Neural progenitor cell (in vitro differentiated cells): ENCODE measurements at regions not wholly inside any gene's neighbourhood (a gene's known extent, or its start where the extent isn't known, plus 50 kb on each side); places are given as distances from the start of the nearest gene placed in this dataset.

Experiments used
- DNase-seq: peaks from one replicate; pipeline ENCODE4 v3.0.0-alpha.2; 2016; ENCODE audit warnings: low spot score
- H2AFZ ChIP-seq: fragments of 200-600 bp; sonication (generic); replicated peaks from 2 replicates; pipeline ENCODE4 v1.6.1; 2016; ENCODE audit warnings: antibody characterized with exemption
- H3F3A ChIP-seq: fragments of 200-600 bp; sonication (generic); 2 replicates; pipeline ENCODE4 v1.6.1; 2016; ENCODE audit warnings: antibody characterized with exemption, low read depth
- H3K27ac ChIP-seq: fragments of 200-600 bp; sonication (generic); 2 replicates; pipeline ENCODE4 v1.5.1; 2016; ENCODE audit warnings: mild to moderate bottlenecking
- H3K27me3 ChIP-seq: fragments of 200-600 bp; sonication (generic); 2 replicates; pipeline ENCODE4 v1.6.1; 2016; ENCODE audit warnings: mild to moderate bottlenecking, moderate library complexity
- H3K36me3 ChIP-seq: fragments of 200-600 bp; sonication (generic); 2 replicates; pipeline ENCODE4 v1.5.1; 2016
- H3K4me1 ChIP-seq: fragments of 200-600 bp; sonication (generic); 2 replicates; pipeline ENCODE4 v1.6.1; 2016; ENCODE audit warnings: mixed run types
- H3K4me2 ChIP-seq: fragments of 200-600 bp; sonication (generic); 2 replicates; pipeline ENCODE4 v1.6.1; 2016
- H3K4me3 ChIP-seq: fragments of 200-600 bp; sonication (generic); 2 replicates; pipeline ENCODE4 v1.5.1; 2016
- H3K79me2 ChIP-seq: fragments of 200-600 bp; sonication (generic); 2 replicates; pipeline ENCODE4 v1.6.1; 2016; ENCODE audit warnings: low read depth
- H3K9ac ChIP-seq: fragments of 200-600 bp; sonication (generic); 2 replicates; pipeline ENCODE4 v1.6.1; 2016
- H3K9me3 ChIP-seq: fragments of 200-600 bp; sonication (generic); 2 replicates; pipeline ENCODE4 v1.5.1; 2016; ENCODE audit warnings: low read depth
- H4K20me1 ChIP-seq: fragments of 200-600 bp; sonication (generic); 2 replicates; pipeline ENCODE4 v1.6.1; 2016; ENCODE audit warnings: low read depth
- H3K27ac Mint-ChIP-seq: 3 replicates; pipeline ENCODE4 v1.8.0; 2021; ENCODE audit warnings: mixed read lengths
- H3K27me3 Mint-ChIP-seq: 2 replicates; pipeline ENCODE4 v1.8.0; 2022; ENCODE audit warnings: low read depth, mild to moderate bottlenecking, inconsistent platforms, moderate library complexity, mixed read lengths; ENCODE audit not compliant: insufficient read depth
- H3K36me3 Mint-ChIP-seq: 3 replicates; pipeline ENCODE4 v1.8.0; 2021; ENCODE audit warnings: mixed read lengths
- H3K4me1 Mint-ChIP-seq: 3 replicates; pipeline ENCODE4 v1.8.0; 2021; ENCODE audit warnings: mixed read lengths
- H3K4me3 Mint-ChIP-seq: 3 replicates; pipeline ENCODE4 v1.8.0; 2021; ENCODE audit warnings: mild to moderate bottlenecking, moderate library complexity, mixed read lengths
- H3K9me3 Mint-ChIP-seq: 3 replicates; pipeline ENCODE4 v1.8.0; 2020; ENCODE audit warnings: mixed read lengths
- EZH2 ChIP-seq: fragments of 200-600 bp; sonication (generic); IDR thresholded peaks from 2 replicates; pipeline ENCODE4 v1.6.1; 2017; ENCODE audit warnings: antibody characterized with exemption, mild to moderate bottlenecking, moderate library complexity
- EZH2phosphoT487 ChIP-seq: fragments of 200-600 bp; sonication (generic); IDR thresholded peaks from 2 replicates; pipeline ENCODE4 v1.6.1; 2017; ENCODE audit warnings: antibody characterized with exemption
- TF ChIP-seq, protein P1 (sequence below): fragments of 200-600 bp; sonication (generic); IDR thresholded peaks from 2 replicates; pipeline ENCODE4 v1.5.1; 2017; ENCODE audit warnings: antibody characterized with exemption, mild to moderate bottlenecking

DNA sequence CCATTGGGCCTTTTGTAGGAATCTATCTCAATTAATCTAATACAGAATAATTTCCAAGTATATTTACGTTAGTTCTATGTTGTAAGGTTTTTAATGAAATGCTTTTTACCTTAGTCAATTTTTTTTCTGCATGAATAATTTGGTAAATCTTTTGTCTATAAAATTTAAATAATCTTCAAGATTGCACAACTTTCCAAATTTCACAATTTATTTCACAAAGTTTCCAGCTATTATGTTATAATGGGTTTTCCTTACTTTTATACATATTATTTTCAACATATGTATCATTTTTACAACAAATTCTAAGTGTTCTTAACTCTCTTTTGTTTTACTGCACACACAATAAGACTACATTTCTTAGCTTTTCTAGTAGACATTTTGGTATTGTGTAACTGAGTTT is 470.7 kb downstream of the ETV1 start:
- TF ChIP-seq, protein P1, sequence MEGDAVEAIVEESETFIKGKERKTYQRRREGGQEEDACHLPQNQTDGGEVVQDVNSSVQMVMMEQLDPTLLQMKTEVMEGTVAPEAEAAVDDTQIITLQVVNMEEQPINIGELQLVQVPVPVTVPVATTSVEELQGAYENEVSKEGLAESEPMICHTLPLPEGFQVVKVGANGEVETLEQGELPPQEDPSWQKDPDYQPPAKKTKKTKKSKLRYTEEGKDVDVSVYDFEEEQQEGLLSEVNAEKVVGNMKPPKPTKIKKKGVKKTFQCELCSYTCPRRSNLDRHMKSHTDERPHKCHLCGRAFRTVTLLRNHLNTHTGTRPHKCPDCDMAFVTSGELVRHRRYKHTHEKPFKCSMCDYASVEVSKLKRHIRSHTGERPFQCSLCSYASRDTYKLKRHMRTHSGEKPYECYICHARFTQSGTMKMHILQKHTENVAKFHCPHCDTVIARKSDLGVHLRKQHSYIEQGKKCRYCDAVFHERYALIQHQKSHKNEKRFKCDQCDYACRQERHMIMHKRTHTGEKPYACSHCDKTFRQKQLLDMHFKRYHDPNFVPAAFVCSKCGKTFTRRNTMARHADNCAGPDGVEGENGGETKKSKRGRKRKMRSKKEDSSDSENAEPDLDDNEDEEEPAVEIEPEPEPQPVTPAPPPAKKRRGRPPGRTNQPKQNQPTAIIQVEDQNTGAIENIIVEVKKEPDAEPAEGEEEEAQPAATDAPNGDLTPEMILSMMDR, result no peak
- no peak for TF ChIP-seq EZH2
- TF ChIP-seq EZH2phosphoT487, result no peak
- H2AFZ ChIP-seq, result no peak overlapping the region
- no peaks in the 10 kb centered on the region for H3K27me3 ChIP-seq
- Mint-ChIP-seq H3K9me3 (no peaks in the 10 kb centered on the region), H3K4me1 (peaks cover 4% of the 10 kb centered on the region), H3K27ac (no peak overlapping the region), H3K36me3 (no peaks in the 10 kb centered on the region), H3K27me3 (no peaks in the 10 kb centered on the region), H3K4me3 (no peak overlapping the region)
- DNase-seq, result no peak
- no peaks in the 10 kb centered on the region for H3F3A ChIP-seq
- no peaks in the 10 kb centered on the region for H4K20me1 ChIP-seq
- H3K79me2 ChIP-seq, result no peaks in the 10 kb centered on the region
- H3K9ac ChIP-seq, result no peak overlapping the region
- no peaks in the 10 kb centered on the region for H3K9me3 ChIP-seq
- H3K27ac ChIP-seq, result no peak overlapping the region
- H3K4me2 ChIP-seq, result no peak overlapping the region
- H3K4me3 ChIP-seq, result no peak overlapping the region
- no peaks in the 10 kb centered on the region for H3K36me3 ChIP-seq
- no peaks in the 10 kb centered on the region for H3K4me1 ChIP-seq

GRCh38 chr7:13524076-13524475 is 465.4 kb downstream of the ETV1 start:
- Mint-ChIP-seq H3K36me3 (no peaks in the 10 kb centered on the region), H3K9me3 (no peaks in the 10 kb centered on the region), H3K4me3 (no peak overlapping the region), H3K27me3 (no peaks in the 10 kb centered on the region), H3K4me1 (no peaks in the 10 kb centered on the region), H3K27ac (no peak overlapping the region)
- TF ChIP-seq EZH2 (no peak), EZH2phosphoT487 (no peak)
- TF ChIP-seq, protein P1, result no peak
- no peak for DNase-seq
- Histone ChIP-seq H2AFZ (no peak overlapping the region), H3K36me3 (no peaks in the 10 kb centered on the region), H3K4me2 (no peak overlapping the region), H3F3A (no peaks in the 10 kb centered on the region), H3K9ac (no peak overlapping the region), H3K4me3 (no peak overlapping the region), H3K4me1 (peaks cover 17% of the 10 kb centered on the region), H3K9me3 (no peaks in the 10 kb centered on the region), H3K79me2 (no peaks in the 10 kb centered on the region), H4K20me1 (no peaks in the 10 kb centered on the region), H3K27me3 (no peaks in the 10 kb centered on the region), H3K27ac (no peak overlapping the region)

DNA sequence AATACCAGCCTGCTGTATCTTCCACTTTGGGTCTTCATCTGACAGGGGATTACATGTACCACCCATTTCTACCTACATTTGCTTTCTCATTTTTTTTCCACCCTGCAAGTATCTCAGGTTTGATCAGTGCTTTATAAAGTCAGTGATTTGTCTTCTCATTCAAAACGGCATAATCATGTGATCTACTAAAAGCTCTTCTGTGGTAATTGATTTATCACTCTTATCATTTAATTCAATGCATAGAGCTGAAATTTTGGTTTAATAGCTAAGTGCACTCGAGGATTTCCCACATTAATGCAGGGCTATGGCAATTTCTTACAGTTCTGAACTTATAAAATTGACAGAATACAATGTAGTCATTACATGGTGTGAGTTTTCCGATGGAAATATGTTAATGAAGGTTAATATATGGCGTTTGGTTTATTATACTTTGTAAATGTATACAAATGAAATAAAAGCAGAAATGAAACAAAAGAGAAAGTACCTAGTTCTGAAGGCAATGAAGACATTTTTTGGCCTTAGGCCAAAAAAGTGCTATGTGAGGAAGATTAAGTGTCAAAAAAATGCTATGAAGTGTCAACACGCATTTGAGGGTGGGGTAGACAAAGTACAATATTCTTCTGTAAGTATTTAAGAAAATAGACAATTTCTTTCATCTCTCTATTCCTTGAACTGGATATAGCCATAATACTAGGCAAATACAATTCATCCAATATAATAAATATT is 457.3 kb downstream of the ETV1 start:
- peaks cover 7% of the 10 kb centered on the region for H3K4me1 Mint-ChIP-seq
- no peak overlapping the region for H3K4me2 ChIP-seq
- H3K27me3 ChIP-seq, result no peaks in the 10 kb centered on the region
- H3K4me1 ChIP-seq, result peaks cover 24% of the 10 kb centered on the region
- no peaks in the 10 kb centered on the region for H3F3A ChIP-seq
- TF ChIP-seq EZH2 (no peak), EZH2phosphoT487 (no peak)
- TF ChIP-seq, protein P1, result no peak
- no peaks in the 10 kb centered on the region for H3K36me3 Mint-ChIP-seq
- no peaks in the 10 kb centered on the region for H3K9me3 ChIP-seq
- no peak overlapping the region for H3K27ac ChIP-seq
- no peak overlapping the region for H3K4me3 Mint-ChIP-seq
- no peak overlapping the region for H3K4me3 ChIP-seq
- no peak for DNase-seq
- no peaks in the 10 kb centered on the region for H3K36me3 ChIP-seq
- H2AFZ ChIP-seq, result no peak overlapping the region
- no peak overlapping the region for H3K27ac Mint-ChIP-seq
- H4K20me1 ChIP-seq, result no peaks in the 10 kb centered on the region
- H3K27me3 Mint-ChIP-seq, result no peaks in the 10 kb centered on the region
- no peaks in the 10 kb centered on the region for H3K9me3 Mint-ChIP-seq
- no peaks in the 10 kb centered on the region for H3K79me2 ChIP-seq
- no peak overlapping the region for H3K9ac ChIP-seq
